ENCODE measurements at regions not wholly inside any gene's neighbourhood (a gene's known extent, or its start where the extent isn't known, plus 50 kb on each side); places are given as distances from the start of the nearest gene placed in this dataset.

DNA sequence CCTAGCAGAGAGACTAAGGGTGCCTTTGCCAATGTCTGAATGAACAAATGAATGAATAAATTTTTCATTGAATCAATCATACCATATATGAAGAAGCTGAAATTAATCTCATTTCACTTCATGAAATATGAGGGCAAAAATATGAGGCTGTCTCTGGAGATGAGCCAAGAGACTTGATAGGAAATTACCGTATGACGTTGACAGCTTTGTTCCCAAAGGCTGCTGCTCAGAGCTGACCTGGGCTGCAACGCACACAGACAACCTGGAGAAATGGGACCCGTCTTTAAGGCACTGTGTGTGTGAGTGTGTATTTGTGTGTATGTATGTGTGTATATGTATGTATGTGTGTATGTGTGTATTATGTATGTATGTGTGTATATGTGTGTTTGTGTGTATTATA, 226.1 kb downstream of the IRX2 start:
- Histone ChIP-seq H3K9ac (ENCODE audit: low read length) (no peak overlapping the region), H3K27ac (ENCODE audit: low read depth, low read length, poor library complexity, severe bottlenecking) (no peak overlapping the region), H4K20me1 (ENCODE audit: insufficient read depth, low read length) (no peaks in the 10 kb centered on the region), H3K4me1 (ENCODE audit: insufficient read depth, low read length, severe bottlenecking) (no peaks in the 10 kb centered on the region), H3K4me2 (ENCODE audit: low read length) (no peak overlapping the region), H2AFZ (ENCODE audit: low read length) (no peak overlapping the region), H3K9me2 (ENCODE audit: low read depth, low read length) (no peaks in the 10 kb centered on the region), H3K79me2 (ENCODE audit: insufficient read depth, low read length) (no peaks in the 10 kb centered on the region), H3K27me3 (ENCODE audit: insufficient read depth, low read length) (no peaks in the 10 kb centered on the region), H3K4me3 (ENCODE audit: low read depth, low read length, poor library complexity, severe bottlenecking) (no peak overlapping the region), H3K36me3 (ENCODE audit: insufficient read depth, low read length) (no peaks in the 10 kb centered on the region), H3F3A (ENCODE audit: insufficient read depth, low read length) (no peaks in the 10 kb centered on the region), H3K9me3 (ENCODE audit: low read length) (no peaks in the 10 kb centered on the region)
- TF ChIP-seq, protein P1, sequence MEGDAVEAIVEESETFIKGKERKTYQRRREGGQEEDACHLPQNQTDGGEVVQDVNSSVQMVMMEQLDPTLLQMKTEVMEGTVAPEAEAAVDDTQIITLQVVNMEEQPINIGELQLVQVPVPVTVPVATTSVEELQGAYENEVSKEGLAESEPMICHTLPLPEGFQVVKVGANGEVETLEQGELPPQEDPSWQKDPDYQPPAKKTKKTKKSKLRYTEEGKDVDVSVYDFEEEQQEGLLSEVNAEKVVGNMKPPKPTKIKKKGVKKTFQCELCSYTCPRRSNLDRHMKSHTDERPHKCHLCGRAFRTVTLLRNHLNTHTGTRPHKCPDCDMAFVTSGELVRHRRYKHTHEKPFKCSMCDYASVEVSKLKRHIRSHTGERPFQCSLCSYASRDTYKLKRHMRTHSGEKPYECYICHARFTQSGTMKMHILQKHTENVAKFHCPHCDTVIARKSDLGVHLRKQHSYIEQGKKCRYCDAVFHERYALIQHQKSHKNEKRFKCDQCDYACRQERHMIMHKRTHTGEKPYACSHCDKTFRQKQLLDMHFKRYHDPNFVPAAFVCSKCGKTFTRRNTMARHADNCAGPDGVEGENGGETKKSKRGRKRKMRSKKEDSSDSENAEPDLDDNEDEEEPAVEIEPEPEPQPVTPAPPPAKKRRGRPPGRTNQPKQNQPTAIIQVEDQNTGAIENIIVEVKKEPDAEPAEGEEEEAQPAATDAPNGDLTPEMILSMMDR (IDR thresholded peaks at IDR 0.05; ENCODE audit: low read length), result no peak

DNA sequence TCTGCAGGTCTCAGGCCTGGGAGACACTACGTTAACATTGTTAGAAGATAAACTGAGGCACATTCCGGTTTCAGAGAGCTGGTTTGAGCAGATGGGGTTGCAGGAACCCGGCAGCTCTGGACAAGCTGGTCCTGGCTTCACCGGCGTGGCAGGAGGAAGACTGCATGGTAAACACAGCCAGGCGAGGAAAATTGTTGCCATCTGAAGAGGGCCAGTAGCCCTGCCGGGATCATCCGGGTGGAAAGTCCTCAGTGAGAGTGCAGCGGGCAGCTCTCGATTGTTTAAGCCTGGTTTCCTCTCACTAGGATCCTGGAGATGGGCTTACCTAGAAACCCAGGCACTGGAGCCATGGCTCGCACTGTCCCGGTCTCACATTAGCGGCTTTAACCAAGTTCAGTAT, 226.9 kb downstream of the IRX2 start:
- TF ChIP-seq, protein P1 (IDR thresholded peaks at IDR 0.05; ENCODE audit: low read length), result no peak
- TF ChIP-seq EZH2 (IDR thresholded peaks at IDR 0.05; ENCODE audit: borderline replicate concordance, low read length), result no peak

DNA sequence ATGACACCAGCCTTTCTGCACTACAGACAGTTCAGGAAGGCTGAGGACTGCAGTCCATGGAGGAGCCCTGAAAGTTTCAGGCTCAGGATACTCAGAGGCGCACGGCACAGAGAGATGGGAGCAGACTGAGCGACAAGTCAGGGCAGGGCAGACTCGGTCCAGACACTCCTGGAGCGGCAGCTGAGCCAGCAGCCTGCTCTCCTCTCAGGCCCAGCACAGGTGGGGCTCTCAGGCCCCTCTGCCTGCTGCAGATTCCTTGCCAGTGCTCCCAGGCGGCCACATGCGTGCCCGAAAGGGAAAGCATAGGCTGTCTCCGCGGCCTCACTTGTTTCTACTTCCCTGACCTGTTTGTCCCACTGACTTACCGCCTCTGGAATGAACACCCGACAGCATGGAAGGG, 228.3 kb downstream of the IRX2 start:
- Histone ChIP-seq H3K27ac (ENCODE audit: low read depth, low read length, poor library complexity, severe bottlenecking) (no peak overlapping the region), H3F3A (ENCODE audit: insufficient read depth, low read length) (no peaks in the 10 kb centered on the region), H3K9ac (ENCODE audit: low read length) (no peak overlapping the region), H3K4me2 (ENCODE audit: low read length) (no peak overlapping the region), H3K4me3 (ENCODE audit: low read depth, low read length, poor library complexity, severe bottlenecking) (no peak overlapping the region), H3K4me1 (ENCODE audit: insufficient read depth, low read length, severe bottlenecking) (no peaks in the 10 kb centered on the region), H3K36me3 (ENCODE audit: insufficient read depth, low read length) (no peaks in the 10 kb centered on the region), H3K27me3 (ENCODE audit: insufficient read depth, low read length) (no peaks in the 10 kb centered on the region), H2AFZ (ENCODE audit: low read length) (no peak overlapping the region), H3K9me3 (ENCODE audit: low read length) (no peaks in the 10 kb centered on the region), H4K20me1 (ENCODE audit: insufficient read depth, low read length) (no peaks in the 10 kb centered on the region), H3K79me2 (ENCODE audit: insufficient read depth, low read length) (no peaks in the 10 kb centered on the region), H3K9me2 (ENCODE audit: low read depth, low read length) (no peaks in the 10 kb centered on the region)
- TF ChIP-seq, protein P1 (IDR thresholded peaks at IDR 0.05; ENCODE audit: low read length), result no peak
- no peak for TF ChIP-seq EZH2 (IDR thresholded peaks at IDR 0.05; ENCODE audit: borderline replicate concordance, low read length)

More for the DNA sequence above, 226.9 kb downstream of the IRX2 start:
- Histone ChIP-seq H3K9me3 (ENCODE audit: low read length) (no peaks in the 10 kb centered on the region), H3K27ac (ENCODE audit: low read depth, low read length, poor library complexity, severe bottlenecking) (no peak overlapping the region), H4K20me1 (ENCODE audit: insufficient read depth, low read length) (no peaks in the 10 kb centered on the region), H3K9me2 (ENCODE audit: low read depth, low read length) (no peaks in the 10 kb centered on the region), H3K27me3 (ENCODE audit: insufficient read depth, low read length) (no peaks in the 10 kb centered on the region), H3K79me2 (ENCODE audit: insufficient read depth, low read length) (no peaks in the 10 kb centered on the region), H2AFZ (ENCODE audit: low read length) (no peak overlapping the region), H3F3A (ENCODE audit: insufficient read depth, low read length) (no peaks in the 10 kb centered on the region), H3K36me3 (ENCODE audit: insufficient read depth, low read length) (no peaks in the 10 kb centered on the region), H3K4me3 (ENCODE audit: low read depth, low read length, poor library complexity, severe bottlenecking) (no peak overlapping the region), H3K4me1 (ENCODE audit: insufficient read depth, low read length, severe bottlenecking) (no peaks in the 10 kb centered on the region), H3K4me2 (ENCODE audit: low read length) (no peak overlapping the region), H3K9ac (ENCODE audit: low read length) (no peak overlapping the region)

Data from OCI-LY1 (cell line).